Astrocyte (in vitro differentiated cells and primary cell): ENCODE measurements at regions not wholly inside any gene's neighbourhood (a gene's known extent, or its start where the extent isn't known, plus 50 kb on each side); places are given as distances from the start of the nearest gene placed in this dataset.
"Not testable (repeated sequence)": the region's sequence is repeated elsewhere in the genome, so short reads cannot be mapped to it uniquely, and the experiment has no call there.

ENCODE experiments used
- DNase-seq: peaks from one replicate; pipeline ENCODE4 v3.0.0-alpha.2; 2010; ENCODE audit warnings: low read depth
- FAIRE-seq: peaks from 2 replicates; lab custom pipeline; 2011; peaks lifted over from hg19 to GRCh38; lab: Jason Lieb, UNC
- H2AFZ ChIP-seq: 2 replicates; pipeline ENCODE4 v1.6.0; 2012; ENCODE audit warnings: low read depth, low read length, inconsistent platforms
- H3K27ac ChIP-seq: 2 replicates; pipeline ENCODE4 v1.5.1; 2011; ENCODE audit warnings: low read depth, low read length, inconsistent platforms
- H3K27me3 ChIP-seq: 2 replicates; pipeline ENCODE4 v1.6.0; 2011; ENCODE audit warnings: low read length, inconsistent platforms; ENCODE audit not compliant: insufficient read depth
- H3K36me3 ChIP-seq: 2 replicates; pipeline ENCODE4 v1.5.1; 2011; ENCODE audit warnings: low read length, inconsistent platforms; ENCODE audit not compliant: insufficient read depth
- H3K4me1 ChIP-seq: 2 replicates; pipeline ENCODE4 v1.5.1; 2011; ENCODE audit warnings: low read length, inconsistent platforms; ENCODE audit not compliant: insufficient read depth
- H3K4me2 ChIP-seq: 2 replicates; pipeline ENCODE4 v1.6.0; 2012; ENCODE audit warnings: low read length, inconsistent platforms
- H3K4me3 ChIP-seq: 2 replicates; pipeline ENCODE4 v1.5.1; 2011; ENCODE audit warnings: low read depth, mild to moderate bottlenecking, low read length, inconsistent platforms; ENCODE audit not compliant: insufficient read depth
- H3K79me2 ChIP-seq: 2 replicates; pipeline ENCODE4 v1.6.0; 2012; ENCODE audit warnings: mild to moderate bottlenecking, low read length, inconsistent platforms; ENCODE audit not compliant: insufficient read depth
- H3K9ac ChIP-seq: 2 replicates; pipeline ENCODE4 v1.6.0; 2012; ENCODE audit warnings: mild to moderate bottlenecking, low read length, inconsistent platforms
- H3K9me3 ChIP-seq: 2 replicates; pipeline ENCODE4 v1.5.1; 2012; ENCODE audit warnings: low read depth, mild to moderate bottlenecking, low read length, inconsistent platforms; ENCODE audit not compliant: insufficient read depth
- H4K20me1 ChIP-seq: 2 replicates; pipeline ENCODE4 v1.6.0; 2012; ENCODE audit warnings: low read length, inconsistent platforms; ENCODE audit not compliant: insufficient read depth
- H3K27ac Mint-ChIP-seq: one replicate; pipeline ENCODE4 v1.8.0; 2021; ENCODE audit warnings: mild to moderate bottlenecking, mixed read lengths; ENCODE audit not compliant: unreplicated experiment
- H3K27me3 Mint-ChIP-seq: one replicate; pipeline ENCODE4 v1.8.0; 2021; ENCODE audit warnings: low read depth, mixed read lengths; ENCODE audit not compliant: unreplicated experiment
- H3K36me3 Mint-ChIP-seq: one replicate; pipeline ENCODE4 v1.8.0; 2021; ENCODE audit warnings: low read depth, mixed read lengths; ENCODE audit not compliant: unreplicated experiment
- H3K4me1 Mint-ChIP-seq: one replicate; pipeline ENCODE4 v1.8.0; 2021; ENCODE audit warnings: low read depth, mixed read lengths; ENCODE audit not compliant: unreplicated experiment
- H3K4me3 Mint-ChIP-seq: one replicate; pipeline ENCODE4 v1.8.0; 2021; ENCODE audit warnings: mild to moderate bottlenecking, moderate library complexity, mixed read lengths; ENCODE audit not compliant: unreplicated experiment
- H3K9me3 Mint-ChIP-seq: one replicate; pipeline ENCODE4 v1.8.0; 2021; ENCODE audit warnings: mild to moderate bottlenecking, mixed read lengths; ENCODE audit not compliant: unreplicated experiment

DNA sequence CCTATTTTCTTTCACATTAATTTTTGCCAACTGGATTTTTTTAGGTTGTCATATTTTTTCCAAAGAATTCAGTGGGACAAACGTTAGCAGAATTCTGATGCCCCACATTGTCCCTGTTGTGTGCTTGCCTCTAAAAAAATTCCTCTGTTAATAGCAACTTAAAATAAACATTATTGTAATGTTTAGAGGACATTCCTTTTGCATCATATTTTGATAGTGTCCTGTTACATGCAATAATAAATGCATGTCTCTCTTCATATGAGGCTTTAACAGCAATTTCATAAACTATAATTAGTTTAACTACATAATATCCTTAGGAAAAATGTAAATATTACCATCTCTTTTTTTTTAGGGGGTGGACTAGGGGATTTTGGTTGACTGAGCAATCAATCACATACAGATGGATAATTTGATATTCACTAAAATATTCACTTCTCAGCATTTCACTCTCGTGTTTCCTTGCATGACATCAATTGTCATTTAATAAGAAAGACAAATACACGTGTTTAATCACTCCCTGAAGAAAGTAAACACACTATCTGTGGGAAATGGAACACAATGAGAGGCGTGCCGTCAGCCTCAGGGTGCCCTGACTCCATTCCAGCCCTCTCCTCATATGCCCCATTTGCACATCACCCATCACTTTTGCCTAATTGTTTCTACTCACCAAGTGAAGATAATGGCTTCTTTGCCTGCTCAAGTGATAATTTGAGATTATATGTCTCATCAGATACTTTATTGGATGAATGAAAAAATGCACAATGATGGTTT, 110.3 kb upstream of the SPATA31A3 start:
- not testable (repeated sequence) for H4K20me1 ChIP-seq, H3K4me3 ChIP-seq, H3K27ac ChIP-seq, H3K9ac ChIP-seq, H3K79me2 ChIP-seq, H3K27me3 ChIP-seq, H2AFZ ChIP-seq, H3K9me3 ChIP-seq, DNase-seq, H3K9me3 Mint-ChIP-seq, H3K27me3 Mint-ChIP-seq, H3K4me1 ChIP-seq, H3K4me1 Mint-ChIP-seq, H3K36me3 ChIP-seq, H3K4me2 ChIP-seq, FAIRE-seq, H3K27ac Mint-ChIP-seq, H3K4me3 Mint-ChIP-seq, H3K36me3 Mint-ChIP-seq

- not testable (repeated sequence) for FAIRE-seq, H3K4me3 Mint-ChIP-seq
Observed at GRCh38 chr9:67091104-67091503, 98.8 kb upstream of the SPATA31A3 start.

DNA sequence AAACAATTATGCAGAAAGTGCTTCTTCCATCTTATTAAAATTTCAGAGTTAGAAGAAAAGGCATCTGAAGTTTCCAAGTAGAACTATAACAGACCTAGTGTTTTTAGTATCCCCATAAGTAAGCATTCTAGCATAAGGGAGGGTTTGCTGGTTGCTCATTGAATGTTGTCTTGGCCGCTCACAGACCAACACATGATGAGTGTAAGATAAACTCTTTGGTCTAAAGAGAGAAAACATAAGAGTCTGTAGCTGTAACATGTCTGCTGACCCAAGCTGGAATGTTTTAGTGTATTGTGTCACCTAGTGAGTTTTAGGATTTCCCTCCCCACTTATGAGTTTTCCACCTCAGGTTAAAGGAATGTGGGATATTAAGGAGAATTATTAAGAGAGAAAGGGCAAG, 94.5 kb upstream of the SPATA31A3 start:
- H3K27ac Mint-ChIP-seq, H3K27me3 ChIP-seq, H3K9ac ChIP-seq, H3K4me2 ChIP-seq, H3K9me3 ChIP-seq, H3K27ac ChIP-seq, H3K27me3 Mint-ChIP-seq, H3K4me1 Mint-ChIP-seq, H3K4me3 ChIP-seq, DNase-seq, H3K4me3 Mint-ChIP-seq, H3K36me3 Mint-ChIP-seq, H3K36me3 ChIP-seq, H3K9me3 Mint-ChIP-seq, H2AFZ ChIP-seq, H3K79me2 ChIP-seq, FAIRE-seq, H3K4me1 ChIP-seq, H4K20me1 ChIP-seq: not testable (repeated sequence)

More at GRCh38 chr9:67091104-67091503, 98.8 kb upstream of the SPATA31A3 start:
- not testable (repeated sequence) for H4K20me1 ChIP-seq, H3K36me3 Mint-ChIP-seq, H2AFZ ChIP-seq, H3K36me3 ChIP-seq, H3K27me3 Mint-ChIP-seq, H3K9ac ChIP-seq, H3K27ac ChIP-seq, H3K4me1 ChIP-seq, H3K27me3 ChIP-seq, H3K27ac Mint-ChIP-seq, H3K4me1 Mint-ChIP-seq, DNase-seq, H3K4me3 ChIP-seq, H3K9me3 Mint-ChIP-seq, H3K79me2 ChIP-seq, H3K9me3 ChIP-seq, H3K4me2 ChIP-seq

DNA sequence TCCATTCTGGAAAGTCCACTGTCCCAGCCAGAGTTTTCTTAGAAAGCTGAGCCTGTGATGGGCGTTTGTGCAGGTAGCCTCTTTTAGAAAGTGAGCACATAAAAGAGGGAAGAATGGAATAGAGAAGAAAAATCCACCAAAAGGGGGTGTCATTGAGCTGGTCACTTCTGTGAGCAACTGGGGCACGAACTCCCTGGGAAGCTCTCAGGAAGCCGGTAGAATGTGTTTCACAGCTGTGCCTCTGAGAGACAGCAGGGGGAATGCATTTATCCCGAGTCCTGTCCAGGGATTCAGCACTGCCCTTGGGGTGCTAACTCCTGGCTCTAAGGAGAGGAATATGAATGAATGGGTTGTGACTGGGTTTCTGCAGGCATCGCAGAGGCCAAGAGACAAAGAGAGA, 73.8 kb upstream of the SPATA31A3 start:
- DNase-seq, H3K27me3 Mint-ChIP-seq, H3K36me3 Mint-ChIP-seq, H3K4me3 Mint-ChIP-seq, H3K4me1 ChIP-seq, H3K27ac ChIP-seq, H3K4me2 ChIP-seq, H3K27me3 ChIP-seq, FAIRE-seq, H2AFZ ChIP-seq, H3K27ac Mint-ChIP-seq, H3K4me1 Mint-ChIP-seq, H4K20me1 ChIP-seq, H3K79me2 ChIP-seq, H3K4me3 ChIP-seq, H3K9me3 Mint-ChIP-seq, H3K36me3 ChIP-seq, H3K9ac ChIP-seq, H3K9me3 ChIP-seq: not testable (repeated sequence)

DNA sequence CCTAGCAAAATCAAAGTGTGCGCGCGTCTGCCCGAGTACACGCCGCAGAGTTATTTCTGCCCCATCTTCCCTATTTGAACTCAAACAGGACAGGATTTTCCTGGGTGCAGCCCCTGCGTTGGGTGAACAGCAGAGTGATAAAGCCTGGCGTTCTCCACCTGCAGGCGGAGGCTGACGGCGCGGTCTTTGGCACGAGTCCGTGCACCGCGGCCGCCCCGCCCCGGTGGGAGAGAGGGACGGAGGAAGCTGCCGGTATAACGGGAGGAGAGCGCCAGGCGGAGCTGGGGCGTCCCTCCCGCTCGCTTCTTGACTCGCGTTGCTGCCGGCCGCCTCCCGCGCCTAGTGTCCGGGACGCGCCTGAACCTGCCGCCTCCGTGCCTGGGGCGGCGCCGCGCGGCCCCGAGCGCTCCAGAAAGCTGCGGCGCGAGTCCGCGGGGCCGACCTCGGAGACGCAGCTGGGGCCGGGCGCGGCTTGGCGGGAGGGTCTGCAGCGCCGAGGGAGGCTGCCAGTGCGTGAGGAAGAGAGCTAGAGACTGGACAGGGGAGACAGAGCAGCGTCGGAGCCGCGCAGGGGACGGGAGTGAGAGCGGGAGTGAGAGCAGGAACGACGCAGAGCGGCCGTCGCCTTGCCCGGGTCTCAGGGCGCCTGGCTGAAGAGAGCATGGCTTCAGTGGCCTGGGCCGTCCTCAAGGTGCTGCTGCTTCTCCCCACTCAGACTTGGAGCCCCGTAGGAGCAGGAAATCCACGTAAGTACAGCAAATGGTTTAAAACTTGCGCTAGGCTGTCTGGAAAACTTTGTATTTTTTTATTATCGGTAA, 66.8 kb upstream of the SPATA31A3 start:
- not testable (repeated sequence) for H3K27ac ChIP-seq, H3K4me1 ChIP-seq, H3K27me3 Mint-ChIP-seq, H3K9me3 Mint-ChIP-seq, H3K27ac Mint-ChIP-seq, H3K27me3 ChIP-seq, H3K36me3 Mint-ChIP-seq, H3K9me3 ChIP-seq, H4K20me1 ChIP-seq, H3K4me1 Mint-ChIP-seq, H3K36me3 ChIP-seq, H3K9ac ChIP-seq, H2AFZ ChIP-seq, H3K79me2 ChIP-seq, FAIRE-seq, H3K4me3 ChIP-seq
- peak overlapping the region; percentile 77 for H3K4me3 Mint-ChIP-seq
- H3K4me2 ChIP-seq, result peak overlapping the region; percentile 62
- peak; percentile 11 for DNase-seq
